CD4-positive, alpha-beta T cell treated with Interleukin-12 subunit alpha and Interleukin-12 subunit beta, for 1 hour (primary cell): ENCODE measurements at regions not wholly inside any gene's neighbourhood (a gene's known extent, or its start where the extent isn't known, plus 50 kb on each side); places are given as distances from the start of the nearest gene placed in this dataset.
"Not testable (repeated sequence)": the region's sequence is repeated elsewhere in the genome, so short reads cannot be mapped to it uniquely, and the experiment has no call there.

ENCODE experiments used
- DNase-seq: peaks from one replicate; pipeline ENCODE4 v3.0.0-alpha.2; 2020

- DNase-seq, result no peak
Observed at GRCh38 chr18:4603955-4604354, 148.8 kb upstream of the DLGAP1 start.

DNA sequence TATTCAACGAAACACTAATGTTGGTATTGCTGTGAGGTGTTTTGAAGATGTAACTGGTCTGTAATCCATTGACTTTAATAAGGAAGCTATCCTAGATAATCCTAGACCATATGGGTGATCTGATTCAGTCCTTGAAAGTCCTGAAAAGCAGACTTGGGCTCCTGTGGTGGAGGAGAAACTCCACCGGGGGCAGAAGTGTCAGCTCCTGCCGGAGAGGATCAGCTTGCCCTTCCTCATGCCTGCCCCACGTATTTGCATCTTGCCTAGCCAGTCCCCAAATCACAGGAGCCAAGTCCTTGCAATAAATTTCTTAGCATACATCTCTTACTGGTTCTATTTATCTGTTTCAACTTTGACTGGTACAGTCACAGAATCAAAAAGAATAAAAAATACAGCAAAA lies 144.2 kb upstream of the DLGAP1 start:
- DNase-seq, result no peak

DNA sequence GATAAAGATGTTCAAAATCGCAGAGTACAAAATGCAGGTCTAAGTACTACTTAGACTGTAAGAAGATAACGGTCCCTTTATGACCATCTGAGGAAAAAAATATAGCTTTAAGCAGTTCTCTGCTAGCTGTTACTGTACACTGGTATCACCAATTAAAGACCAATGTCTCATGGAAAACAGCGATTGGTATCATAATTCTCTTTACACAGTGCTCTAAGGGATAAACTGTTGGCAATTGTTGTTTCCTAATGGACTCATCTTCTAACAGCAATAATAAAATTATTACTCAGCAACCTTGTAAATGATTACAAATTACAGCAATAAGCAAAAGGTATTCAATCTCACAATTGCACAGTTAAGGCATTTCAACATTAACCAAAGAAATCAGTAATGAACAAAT lies 142.2 kb upstream of the DLGAP1 start:
- DNase-seq, result no peak

- DNase-seq, result no peak
Observed at GRCh38 chr18:4593895-4594294, 138.8 kb upstream of the DLGAP1 start.

GRCh38 chr18:4593459-4593858 lies 138.4 kb upstream of the DLGAP1 start:
- DNase-seq, result no peak

- DNase-seq, result no peak
Observed at GRCh38 chr18:4589056-4589800, 134.1 kb upstream of the DLGAP1 start.

DNA sequence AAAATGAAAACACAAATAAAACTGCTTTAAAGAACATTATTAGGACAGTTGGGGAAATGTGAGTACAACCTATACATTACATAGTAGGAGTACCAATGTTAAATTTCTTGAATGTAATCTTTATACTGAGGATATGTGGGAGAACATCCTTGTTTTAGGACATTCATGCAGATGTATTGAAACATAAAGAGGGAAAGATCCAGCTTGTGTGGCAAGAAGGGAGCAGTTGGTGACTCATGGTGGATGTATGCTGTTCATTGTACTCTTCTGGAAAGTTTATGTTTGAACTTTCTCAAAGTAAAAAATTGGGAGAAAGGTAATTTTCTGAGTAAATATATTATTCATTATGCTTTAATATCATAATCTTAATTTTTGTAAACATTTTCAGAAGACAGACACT lies 132.1 kb upstream of the DLGAP1 start:
- no peak for DNase-seq

- no peak for DNase-seq
Observed at GRCh38 chr18:4586731-4587130, 131.6 kb upstream of the DLGAP1 start.

DNA sequence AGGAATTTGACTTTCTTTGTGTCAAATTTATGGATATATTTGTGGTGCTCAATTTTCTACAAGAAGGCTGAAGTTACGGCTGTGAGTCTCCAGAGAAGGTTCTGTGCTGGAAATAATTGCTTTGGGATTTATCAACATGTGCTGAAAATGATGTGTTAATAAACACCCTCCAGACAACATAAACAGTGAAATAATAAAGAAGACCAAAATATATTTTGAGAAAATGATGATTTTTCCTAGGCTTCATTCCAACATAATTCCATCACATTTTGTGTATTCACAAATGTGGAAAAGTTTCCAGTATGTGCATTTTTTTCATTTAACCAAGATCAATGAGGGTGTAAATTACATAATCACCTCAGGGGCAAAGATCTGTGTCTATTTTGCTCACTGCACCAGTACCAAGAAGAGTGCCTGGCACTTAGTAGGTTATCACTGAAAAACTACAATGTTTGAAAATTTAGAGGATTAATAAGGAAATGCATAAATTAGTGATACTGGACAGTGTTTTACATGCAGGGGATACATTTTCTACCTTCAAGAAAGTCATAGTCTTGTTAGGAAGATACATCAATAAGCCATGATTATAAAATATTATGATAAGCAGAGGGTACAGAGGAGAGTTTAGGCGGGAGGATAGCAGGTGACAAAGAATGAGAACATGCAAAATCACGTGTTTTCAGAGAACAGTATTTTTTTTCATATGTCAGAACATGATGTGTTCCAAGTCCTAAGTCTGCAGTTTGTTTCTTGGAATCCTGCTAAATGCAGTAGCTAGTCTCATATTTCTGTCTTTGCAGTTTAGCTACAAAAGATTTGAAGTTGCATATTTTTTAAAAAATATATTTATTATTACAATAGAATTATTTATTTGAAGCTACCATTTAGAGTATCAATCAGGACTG lies 127.6 kb upstream of the DLGAP1 start:
- no peak for DNase-seq

GRCh38 chr18:4581966-4582365 lies 126.9 kb upstream of the DLGAP1 start:
- DNase-seq, result no peak

- DNase-seq, result no peak
Observed at GRCh38 chr18:4578449-4578848, 123.3 kb upstream of the DLGAP1 start.

DNA sequence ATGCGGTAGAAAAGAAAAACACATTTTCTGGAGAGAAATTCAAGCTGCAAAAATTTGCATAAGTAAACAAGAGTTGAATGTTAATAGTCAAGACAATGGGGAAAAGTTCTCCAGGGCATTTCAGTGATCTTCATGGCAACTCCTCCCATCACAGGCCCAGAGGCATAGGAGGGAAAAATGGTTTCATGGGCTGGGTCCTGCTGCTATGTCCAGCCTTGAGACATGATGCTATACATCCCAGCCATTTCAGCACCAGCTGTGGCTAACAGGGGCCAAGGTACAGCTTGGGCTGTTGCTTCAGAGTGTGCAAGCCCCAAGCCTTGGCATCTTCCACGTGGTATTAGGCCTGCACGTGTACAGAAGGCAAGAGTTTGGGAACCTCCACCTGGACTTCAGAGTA lies 118.6 kb upstream of the DLGAP1 start:
- no peak for DNase-seq

DNA sequence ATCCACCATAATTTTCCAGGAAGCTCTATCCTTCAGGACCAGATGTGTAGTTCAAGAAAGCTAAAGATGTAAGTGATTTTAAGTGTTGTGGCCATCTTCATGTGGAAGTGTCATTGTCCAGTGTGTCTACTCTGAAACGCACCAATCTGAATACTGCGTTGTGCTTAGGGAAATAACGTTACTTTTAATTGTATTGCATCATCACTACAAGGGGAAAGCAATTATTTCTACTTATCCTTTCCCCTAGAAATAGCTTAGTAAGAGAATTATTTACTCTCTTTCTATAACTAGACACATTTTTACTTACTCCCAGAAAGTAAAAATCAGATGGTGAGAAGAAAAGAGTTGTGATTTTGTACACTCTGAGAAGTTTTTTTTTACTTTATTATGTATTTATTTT lies 102.4 kb upstream of the DLGAP1 start:
- no peak for DNase-seq

GRCh38 chr18:4551001-4551360 lies 95.9 kb upstream of the DLGAP1 start:
- DNase-seq, result no peak

GRCh38 chr18:4549164-4549872 lies 94.2 kb upstream of the DLGAP1 start:
- DNase-seq, result no peak

DNA sequence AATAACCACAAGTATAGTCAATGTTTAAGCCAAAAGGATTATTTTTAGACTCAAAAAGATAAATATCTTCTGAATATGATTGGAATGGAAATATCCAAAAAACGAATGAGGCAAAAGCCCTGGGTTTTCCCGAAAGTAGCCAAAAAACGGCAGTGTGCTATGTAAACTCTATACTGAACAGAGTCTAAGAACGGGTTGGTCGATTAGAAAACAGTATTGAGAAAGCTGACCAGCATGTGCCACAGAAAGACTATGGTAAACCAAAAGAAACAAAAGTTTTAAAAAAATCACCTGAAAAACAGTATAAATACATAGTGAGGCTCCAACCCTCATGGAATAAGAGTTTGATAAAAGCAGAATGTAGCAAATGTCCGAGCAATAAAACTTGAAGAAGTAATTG lies 92.0 kb upstream of the DLGAP1 start:
- no peak for DNase-seq

GRCh38 chr18:4544142-4544541 lies 89.0 kb upstream of the DLGAP1 start:
- DNase-seq, result no peak

DNA sequence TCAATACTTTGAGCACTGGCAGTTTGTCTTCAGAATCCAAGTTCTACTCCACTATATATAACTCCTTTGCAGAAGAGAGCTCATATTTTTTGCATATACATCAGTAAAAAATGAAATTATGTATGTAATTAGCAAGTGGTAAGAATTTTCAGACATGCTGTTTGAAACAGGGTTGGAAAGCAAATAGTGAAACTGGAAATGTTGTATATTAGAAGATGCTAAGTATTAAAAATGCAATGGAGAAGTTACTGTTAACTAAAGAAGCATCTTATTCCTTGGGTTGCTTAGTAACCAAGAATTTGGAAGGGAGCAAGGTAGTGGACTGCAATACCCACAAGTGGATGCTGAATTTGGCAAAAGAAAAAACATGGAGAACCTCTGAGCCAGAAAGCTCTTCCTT lies 88.6 kb upstream of the DLGAP1 start:
- DNase-seq, result no peak

DNA sequence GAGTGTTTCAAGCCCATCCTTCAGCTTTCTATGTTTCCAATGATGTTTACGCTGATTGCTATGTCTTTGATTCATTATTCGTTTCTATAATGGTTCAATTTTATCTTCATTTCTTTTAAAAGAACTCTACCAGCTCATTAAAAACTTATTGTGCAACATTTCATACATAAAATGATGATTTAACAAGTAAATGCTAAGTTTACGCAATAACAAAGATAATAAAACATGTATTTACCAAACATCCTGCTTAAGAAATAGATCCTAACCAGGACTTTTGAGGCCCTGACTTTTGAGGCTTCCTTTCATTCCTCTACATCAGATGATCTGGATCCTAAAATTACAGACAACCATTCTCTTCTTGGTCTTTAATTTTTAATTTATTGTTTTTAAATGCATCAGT lies 86.5 kb upstream of the DLGAP1 start:
- DNase-seq, result no peak

DNA sequence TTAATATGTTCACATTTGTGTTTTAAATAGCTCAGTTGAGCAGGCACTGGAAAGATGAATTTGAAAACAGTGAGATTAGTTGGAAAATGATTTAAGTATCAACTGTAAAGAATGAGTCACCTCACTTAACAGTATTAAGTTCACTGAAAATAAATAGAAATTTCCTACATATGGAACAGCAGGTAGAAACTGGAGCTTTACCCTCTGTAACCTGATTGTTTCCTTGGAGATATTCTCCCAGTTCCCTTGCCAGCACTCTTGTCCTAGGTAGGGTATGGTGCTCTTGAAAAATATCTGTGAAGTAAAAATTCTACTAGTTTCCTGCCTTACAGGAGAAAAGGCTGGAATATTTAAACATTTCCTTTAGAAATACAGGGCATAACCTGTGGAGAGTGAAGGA lies 81.3 kb upstream of the DLGAP1 start:
- no peak for DNase-seq

DNA sequence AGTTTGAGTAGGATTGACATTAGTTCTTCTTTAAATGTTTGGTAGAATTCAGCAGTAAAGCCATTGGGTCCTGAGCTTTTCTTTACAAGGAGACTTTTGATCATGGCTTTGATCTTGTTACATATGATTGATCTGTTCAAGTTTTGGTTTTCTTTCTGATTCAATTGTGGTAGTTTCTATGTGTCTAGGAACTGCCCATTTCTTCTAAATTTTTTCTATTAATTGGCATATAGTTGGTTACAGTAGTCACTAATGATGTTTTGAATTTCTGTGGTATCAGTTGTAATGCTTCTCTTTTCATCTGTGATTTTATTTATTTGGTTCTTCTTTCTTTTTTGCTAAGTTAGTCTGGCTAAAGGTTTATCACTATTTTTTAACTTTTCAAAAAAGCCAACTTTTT lies 73.3 kb upstream of the DLGAP1 start:
- DNase-seq, result no peak

GRCh38 chr18:4527826-4528225 lies 72.7 kb upstream of the DLGAP1 start:
- not testable (repeated sequence) for DNase-seq

- DNase-seq, result no peak
Observed at GRCh38 chr18:4524096-4524495, 69.0 kb upstream of the DLGAP1 start.

DNA sequence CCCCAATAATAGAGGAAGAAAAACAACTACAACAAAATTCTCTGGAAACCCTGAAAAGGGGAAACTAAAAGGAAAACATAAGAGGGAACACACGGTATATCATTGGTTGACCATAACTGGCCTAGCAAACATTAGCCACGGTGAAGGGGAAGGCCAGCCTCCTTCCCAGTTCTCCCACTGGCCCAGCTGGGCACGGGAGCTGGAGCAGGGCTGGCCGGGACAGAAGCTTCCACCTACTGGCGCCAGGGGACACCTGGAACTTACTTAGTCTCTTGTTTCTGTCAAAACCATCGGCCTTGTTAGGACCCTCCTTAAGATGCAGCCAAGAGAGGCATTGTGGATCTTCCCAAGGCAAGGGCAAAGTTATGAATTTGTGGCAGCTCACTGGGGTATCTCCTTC lies 56.1 kb upstream of the DLGAP1 start:
- no peak for DNase-seq
